K562 (cell line): ENCODE measurements at regions not wholly inside any gene's neighbourhood (a gene's known extent, or its start where the extent isn't known, plus 50 kb on each side); places are given as distances from the start of the nearest gene placed in this dataset.

ENCODE experiments used
- ATAC-seq: fragments of 200-7000 bp; cut with Tn5 transposase; 3 replicates; pipeline ENCODE4 v1.9.1; 2020; ENCODE audit warnings: moderate library complexity
- BruUV-seq: library from RNA; stranded (reverse); fragments of 400-500 nt; replicated peaks from 2 replicates; lab custom pipeline; 2021; lab: Mats Ljungman, UMichigan
- CTCF ChIA-PET: fragments of 300-600 bp; formaldehyde crosslinking; extraction: SDS; loops from one replicate; lab custom pipeline; 2021; ENCODE audit warnings: low intra/inter-chr PET ratio; lab: Yijun Ruan, JAX
- POLR2A ChIA-PET: fragments of 300-600, 350-650 bp; sonication (Branson Sonifier 250); formaldehyde crosslinking; extraction: SDS; loops from one replicate; lab custom pipeline; 2021; ENCODE audit warnings: antibody characterized with exemption, inconsistent platforms; lab: Yijun Ruan, JAX
- DNase-seq, 4 experiments: peaks; one replicate each; pipeline versions ENCODE4 v3.0.0 to v3.0.0-alpha.2; 2011 to 2018; ENCODE audit warnings: low spot score in 3 of 4, mixed read lengths in 3 of 4; ENCODE audit errors: extremely low read depth in 1 of 4
- FAIRE-seq: peaks from 2 replicates; lab custom pipeline; 2011; peaks lifted over from hg19 to GRCh38; lab: Jason Lieb, UNC
- H2AFZ ChIP-seq: 2 replicates; pipeline ENCODE4 v1.6.0; 2011; ENCODE audit warnings: low read depth, low read length, control low read depth, inconsistent platforms
- H3K27ac ChIP-seq: fragments of 200-600 bp; 3 replicates; pipeline ENCODE4 v1.8.0; 2011; ENCODE audit warnings: low read depth, mild to moderate bottlenecking, control low read depth, inconsistent platforms, low read length, moderate library complexity, mixed read lengths; ENCODE audit errors: extremely low read depth
- H3K27me3 ChIP-seq, 2 experiments: fragments of 300-600 bp in 1 of 2; 2 replicates in 1 of 2; 3 replicates in 1 of 2; pipeline versions ENCODE4 v1.6.0 to v1.8.0; 2011; ENCODE audit warnings: inconsistent platforms in 2 of 2, low read length in 2 of 2, mild to moderate bottlenecking in 1 of 2, mixed read lengths in 1 of 2, moderate library complexity in 1 of 2; ENCODE audit not compliant: control insufficient read depth in 2 of 2, insufficient read depth in 2 of 2
- H3K36me3 ChIP-seq: fragments of 300-600 bp; 3 replicates; pipeline ENCODE4 v1.8.0; 2011; ENCODE audit warnings: mild to moderate bottlenecking, low read length, inconsistent platforms; ENCODE audit not compliant: control insufficient read depth, insufficient read depth
- H3K4me1 ChIP-seq, 2 experiments: fragments of 200-600 bp in 1 of 2; replicated peaks in 1 of 2; 2 replicates in 1 of 2; 3 replicates in 1 of 2; pipeline versions ENCODE4 v1.5.1 to v1.8.0; 2011; ENCODE audit warnings: inconsistent platforms in 2 of 2, low read length in 2 of 2, mild to moderate bottlenecking in 1 of 2, mixed read lengths in 1 of 2, moderate library complexity in 1 of 2; ENCODE audit not compliant: control insufficient read depth in 2 of 2, insufficient read depth in 2 of 2
- H3K4me2 ChIP-seq: 2 replicates; pipeline ENCODE4 v1.6.1; 2011; ENCODE audit warnings: low read length, control low read depth, inconsistent platforms, mixed read lengths; ENCODE audit not compliant: insufficient read depth
- H3K4me3 ChIP-seq: fragments of 200-600 bp; sonication (generic), shearing (Covaris generic); 2 replicates; pipeline ENCODE4 v1.5.1; 2016; ENCODE audit warnings: control low read depth, inconsistent platforms
- H3K79me2 ChIP-seq: fragments of 200-600 bp; 3 replicates; pipeline ENCODE4 v1.8.0; 2011; ENCODE audit warnings: low read length, inconsistent platforms; ENCODE audit not compliant: control insufficient read depth, insufficient read depth
- H3K9ac ChIP-seq, 2 experiments: 2 replicates each; pipeline versions ENCODE4 v1.6.0 to v1.6.1; 2011; ENCODE audit warnings: low read depth in 2 of 2, low read length in 2 of 2, control low read depth in 1 of 2, inconsistent platforms in 1 of 2, mild to moderate bottlenecking in 1 of 2, mixed read lengths in 1 of 2; ENCODE audit not compliant: insufficient read depth in 1 of 2
- H3K9me1 ChIP-seq: one replicate; pipeline ENCODE4 v1.6.0; 2011; ENCODE audit warnings: inconsistent platforms, mild to moderate bottlenecking, low read length, moderate library complexity; ENCODE audit not compliant: control insufficient read depth, insufficient read depth
- H3K9me3 ChIP-seq: replicated peaks from 2 replicates; pipeline ENCODE4 v1.5.1; 2011; ENCODE audit warnings: low read depth, low read length, inconsistent platforms; ENCODE audit not compliant: control insufficient read depth, insufficient read depth
- H4K20me1 ChIP-seq: replicated peaks from 2 replicates; pipeline ENCODE4 v1.6.1; 2011; ENCODE audit warnings: low read length, inconsistent platforms, mixed read lengths; ENCODE audit not compliant: control insufficient read depth, insufficient read depth
- FOXK1 ChIP-seq: sonication (generic); formaldehyde crosslinking; IDR thresholded peaks from 2 replicates; pipeline ENCODE4 v1.8.0; 2022; ENCODE audit warnings: missing genetic modification reagents, mild to moderate bottlenecking, borderline replicate concordance
- HNRNPK ChIP-seq: fragments of 200-400 bp; formaldehyde crosslinking; IDR thresholded peaks from one replicate; pipeline ENCODE4 v1.6.1; 2018; ENCODE audit warnings: mild to moderate bottlenecking, low read depth, low read length; ENCODE audit not compliant: poor library complexity, severe bottlenecking
- KAT7 ChIP-seq: sonication (generic); formaldehyde crosslinking; IDR thresholded peaks from 2 replicates; pipeline ENCODE4 v1.8.0; 2022; ENCODE audit warnings: missing genetic modification reagents, mild to moderate bottlenecking, borderline replicate concordance
- NFIX ChIP-seq: fragments of 250-450 bp; sonication (Bioruptor Pico); IDR thresholded peaks from 2 replicates; pipeline ENCODE4 v1.4.0; 2020; ENCODE audit warnings: low read depth, mild to moderate bottlenecking, moderate library complexity
- TARDBP ChIP-seq: fragments of 450-650 bp; IDR thresholded peaks from 2 replicates; pipeline ENCODE4 v1.6.1; 2016
- TCFL5 ChIP-seq: fragments of 250-450 bp; sonication (Bioruptor Pico); conservative IDR thresholded peaks from 2 replicates; pipeline ENCODE4 v1.6.1; 2021; ENCODE audit warnings: mild to moderate bottlenecking, moderate library complexity, matching md5 sums
- WGBS: fragments of 100-300 bp; shearing (Covaris generic); methylation state at CpG from one replicate; pipeline ENCODE4 v1.1.6; 2016; ENCODE audit warnings: low coverage, mixed read lengths; ENCODE audit not compliant: insufficient coverage; ENCODE audit errors: missing lambda C conversion rate; 5-methylcytosine and 5-hydroxymethylcytosine counted together
- in situ Hi-C: fragments of 300-500 bp; cut with MboI; formaldehyde crosslinking; loops from 4 replicates; pipeline ENCODE4 v1.15.0; 2018; ENCODE audit warnings: inconsistent platforms, mixed read lengths
- intact Hi-C: fragments of 100-400 bp; cut with micrococcal nuclease; formaldehyde crosslinking; loops from 2 replicates; pipeline ENCODE4 v1.14.2; 2022
- TF ChIP-seq, protein P1 (sequence below), 2 experiments: fragments of 450-650 bp; IDR thresholded peaks; 2 replicates each; pipeline ENCODE4 v1.6.1; 2018; ENCODE audit warnings: mild to moderate bottlenecking in 2 of 2, low read depth in 1 of 2; ENCODE audit not compliant: partially characterized antibody in 2 of 2
- TF ChIP-seq, protein P2 (sequence below): sonication (generic); formaldehyde crosslinking; IDR thresholded peaks from 2 replicates; pipeline ENCODE4 v1.8.0; 2022; ENCODE audit warnings: missing genetic modification reagents, mild to moderate bottlenecking, borderline replicate concordance

DNA sequence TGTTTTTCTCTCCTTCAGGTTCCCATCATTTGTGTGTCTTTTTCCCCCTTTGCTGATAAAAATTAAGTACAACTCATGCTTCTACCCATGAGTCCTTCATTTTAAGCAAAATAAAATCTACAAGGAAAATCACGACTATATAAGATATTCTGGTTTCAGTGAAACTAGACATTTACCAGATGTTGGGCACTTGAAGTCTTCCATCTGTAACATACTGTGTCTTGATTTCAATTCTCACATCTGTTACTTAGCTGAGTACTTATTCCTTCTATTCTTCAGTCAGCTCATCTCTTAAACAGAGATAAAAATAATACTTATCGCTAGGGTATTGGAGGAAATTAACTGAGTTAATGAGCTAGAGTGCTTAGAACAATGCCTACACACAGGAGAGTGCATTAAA is 893.0 kb upstream of the SOX9 start:
- no peaks in the 10 kb centered on the region for H3K79me2 ChIP-seq
- no peaks in the 10 kb centered on the region for H3K9me1 ChIP-seq
- POLR2A ChIA-PET: no interaction called here
- CTCF ChIA-PET: no interaction called here
- FAIRE-seq: no peak
- WGBS: 0% methylated on average over 2 of the region's 2 CpGs
- no peaks in the 10 kb centered on the region for H3K9me3 ChIP-seq
- no peak overlapping the region for H3K27ac ChIP-seq
- in situ Hi-C loops: no loop called here
- TF ChIP-seq KAT7 (CRISPR knock-in tag) (no peak), TCFL5 (CRISPR knock-in tag) (no peak), TARDBP (no peak), HNRNPK (no peak), NFIX (CRISPR knock-in tag) (no peak), FOXK1 (CRISPR knock-in tag) (no peak)
- TF ChIP-seq, protein P1, sequence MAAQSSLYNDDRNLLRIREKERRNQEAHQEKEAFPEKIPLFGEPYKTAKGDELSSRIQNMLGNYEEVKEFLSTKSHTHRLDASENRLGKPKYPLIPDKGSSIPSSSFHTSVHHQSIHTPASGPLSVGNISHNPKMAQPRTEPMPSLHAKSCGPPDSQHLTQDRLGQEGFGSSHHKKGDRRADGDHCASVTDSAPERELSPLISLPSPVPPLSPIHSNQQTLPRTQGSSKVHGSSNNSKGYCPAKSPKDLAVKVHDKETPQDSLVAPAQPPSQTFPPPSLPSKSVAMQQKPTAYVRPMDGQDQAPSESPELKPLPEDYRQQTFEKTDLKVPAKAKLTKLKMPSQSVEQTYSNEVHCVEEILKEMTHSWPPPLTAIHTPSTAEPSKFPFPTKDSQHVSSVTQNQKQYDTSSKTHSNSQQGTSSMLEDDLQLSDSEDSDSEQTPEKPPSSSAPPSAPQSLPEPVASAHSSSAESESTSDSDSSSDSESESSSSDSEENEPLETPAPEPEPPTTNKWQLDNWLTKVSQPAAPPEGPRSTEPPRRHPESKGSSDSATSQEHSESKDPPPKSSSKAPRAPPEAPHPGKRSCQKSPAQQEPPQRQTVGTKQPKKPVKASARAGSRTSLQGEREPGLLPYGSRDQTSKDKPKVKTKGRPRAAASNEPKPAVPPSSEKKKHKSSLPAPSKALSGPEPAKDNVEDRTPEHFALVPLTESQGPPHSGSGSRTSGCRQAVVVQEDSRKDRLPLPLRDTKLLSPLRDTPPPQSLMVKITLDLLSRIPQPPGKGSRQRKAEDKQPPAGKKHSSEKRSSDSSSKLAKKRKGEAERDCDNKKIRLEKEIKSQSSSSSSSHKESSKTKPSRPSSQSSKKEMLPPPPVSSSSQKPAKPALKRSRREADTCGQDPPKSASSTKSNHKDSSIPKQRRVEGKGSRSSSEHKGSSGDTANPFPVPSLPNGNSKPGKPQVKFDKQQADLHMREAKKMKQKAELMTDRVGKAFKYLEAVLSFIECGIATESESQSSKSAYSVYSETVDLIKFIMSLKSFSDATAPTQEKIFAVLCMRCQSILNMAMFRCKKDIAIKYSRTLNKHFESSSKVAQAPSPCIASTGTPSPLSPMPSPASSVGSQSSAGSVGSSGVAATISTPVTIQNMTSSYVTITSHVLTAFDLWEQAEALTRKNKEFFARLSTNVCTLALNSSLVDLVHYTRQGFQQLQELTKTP (IDR thresholded peaks at IDR 0.05; ENCODE audit: low read depth in 1 of 2, partially characterized antibody in 2 of 2): no peak
- TF ChIP-seq, protein P2, sequence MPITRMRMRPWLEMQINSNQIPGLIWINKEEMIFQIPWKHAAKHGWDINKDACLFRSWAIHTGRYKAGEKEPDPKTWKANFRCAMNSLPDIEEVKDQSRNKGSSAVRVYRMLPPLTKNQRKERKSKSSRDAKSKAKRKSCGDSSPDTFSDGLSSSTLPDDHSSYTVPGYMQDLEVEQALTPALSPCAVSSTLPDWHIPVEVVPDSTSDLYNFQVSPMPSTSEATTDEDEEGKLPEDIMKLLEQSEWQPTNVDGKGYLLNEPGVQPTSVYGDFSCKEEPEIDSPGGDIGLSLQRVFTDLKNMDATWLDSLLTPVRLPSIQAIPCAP (CRISPR knock-in tag): no peak
- H3K4me2 ChIP-seq: no peak overlapping the region
- no peaks in the 10 kb centered on the region for H3K4me1 ChIP-seq
- no peak overlapping the region for H3K4me3 ChIP-seq
- no peak overlapping the region for H3K9ac ChIP-seq
- no peaks in the 10 kb centered on the region for H3K27me3 ChIP-seq
- H4K20me1 ChIP-seq: no peaks in the 10 kb centered on the region
- no TSS peak for BruUV-seq
- no peak for ATAC-seq
- H3K36me3 ChIP-seq: no peaks in the 10 kb centered on the region
- no peak overlapping the region for H2AFZ ChIP-seq
- intact Hi-C loops: no loop called here
- no peak for DNase-seq
